Left ventricle myocardium inferior (tissue), 1 donor: ENCODE measurements at regions not wholly inside any gene's neighbourhood (a gene's known extent, or its start where the extent isn't known, plus 50 kb on each side); places are given as distances from the start of the nearest gene placed in this dataset.

Experiments used
- DNase-seq: peaks from one replicate; pipeline ENCODE4 v3.0.0-alpha.2; 2020
- H3K27ac ChIP-seq: fragments of 200-600 bp; replicated peaks from 2 replicates; pipeline ENCODE4 v1.8.0; 2021
- H3K27me3 ChIP-seq: fragments of 200-600 bp; 2 replicates; pipeline ENCODE4 v1.8.0; 2021; ENCODE audit warnings: low read depth
- H3K36me3 ChIP-seq: fragments of 200-600 bp; 2 replicates; pipeline ENCODE4 v1.8.0; 2021
- H3K4me1 ChIP-seq: fragments of 200-600 bp; 2 replicates; pipeline ENCODE4 v1.8.0; 2021
- H3K4me3 ChIP-seq: fragments of 200-600 bp; 2 replicates; pipeline ENCODE4 v1.8.0; 2021; ENCODE audit warnings: mild to moderate bottlenecking, moderate library complexity
- H3K9me3 ChIP-seq: fragments of 200-600 bp; replicated peaks from 2 replicates; pipeline ENCODE4 v1.8.0; 2021
- intact Hi-C: fragments of 100-400 bp; cut with micrococcal nuclease; formaldehyde crosslinking; loops from one replicate; pipeline ENCODE4 v1.11.0; 2022
- TF ChIP-seq, protein P1 (sequence below): fragments of 200-600 bp; IDR thresholded peaks from 2 replicates; pipeline ENCODE4 v1.8.0; 2021; ENCODE audit warnings: antibody characterized with exemption, mild to moderate bottlenecking, borderline replicate concordance
- donor health status: DM: no; HTN: yes; CAD: no; lungs with severe emphysema.

- Histone ChIP-seq H3K4me1 (no peaks in the 10 kb centered on the region), H3K36me3 (no peaks in the 10 kb centered on the region), H3K27me3 (peaks cover 6% of the 10 kb centered on the region), H3K9me3 (no peaks in the 10 kb centered on the region), H3K27ac (no peak overlapping the region), H3K4me3 (no peak overlapping the region)
- intact Hi-C loops: no loop called here
- no peak for DNase-seq
- TF ChIP-seq, protein P1, sequence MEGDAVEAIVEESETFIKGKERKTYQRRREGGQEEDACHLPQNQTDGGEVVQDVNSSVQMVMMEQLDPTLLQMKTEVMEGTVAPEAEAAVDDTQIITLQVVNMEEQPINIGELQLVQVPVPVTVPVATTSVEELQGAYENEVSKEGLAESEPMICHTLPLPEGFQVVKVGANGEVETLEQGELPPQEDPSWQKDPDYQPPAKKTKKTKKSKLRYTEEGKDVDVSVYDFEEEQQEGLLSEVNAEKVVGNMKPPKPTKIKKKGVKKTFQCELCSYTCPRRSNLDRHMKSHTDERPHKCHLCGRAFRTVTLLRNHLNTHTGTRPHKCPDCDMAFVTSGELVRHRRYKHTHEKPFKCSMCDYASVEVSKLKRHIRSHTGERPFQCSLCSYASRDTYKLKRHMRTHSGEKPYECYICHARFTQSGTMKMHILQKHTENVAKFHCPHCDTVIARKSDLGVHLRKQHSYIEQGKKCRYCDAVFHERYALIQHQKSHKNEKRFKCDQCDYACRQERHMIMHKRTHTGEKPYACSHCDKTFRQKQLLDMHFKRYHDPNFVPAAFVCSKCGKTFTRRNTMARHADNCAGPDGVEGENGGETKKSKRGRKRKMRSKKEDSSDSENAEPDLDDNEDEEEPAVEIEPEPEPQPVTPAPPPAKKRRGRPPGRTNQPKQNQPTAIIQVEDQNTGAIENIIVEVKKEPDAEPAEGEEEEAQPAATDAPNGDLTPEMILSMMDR: no peak
Observed at GRCh38 chr11:121958971-121959325, 157.1 kb downstream of the BLID start.

DNA sequence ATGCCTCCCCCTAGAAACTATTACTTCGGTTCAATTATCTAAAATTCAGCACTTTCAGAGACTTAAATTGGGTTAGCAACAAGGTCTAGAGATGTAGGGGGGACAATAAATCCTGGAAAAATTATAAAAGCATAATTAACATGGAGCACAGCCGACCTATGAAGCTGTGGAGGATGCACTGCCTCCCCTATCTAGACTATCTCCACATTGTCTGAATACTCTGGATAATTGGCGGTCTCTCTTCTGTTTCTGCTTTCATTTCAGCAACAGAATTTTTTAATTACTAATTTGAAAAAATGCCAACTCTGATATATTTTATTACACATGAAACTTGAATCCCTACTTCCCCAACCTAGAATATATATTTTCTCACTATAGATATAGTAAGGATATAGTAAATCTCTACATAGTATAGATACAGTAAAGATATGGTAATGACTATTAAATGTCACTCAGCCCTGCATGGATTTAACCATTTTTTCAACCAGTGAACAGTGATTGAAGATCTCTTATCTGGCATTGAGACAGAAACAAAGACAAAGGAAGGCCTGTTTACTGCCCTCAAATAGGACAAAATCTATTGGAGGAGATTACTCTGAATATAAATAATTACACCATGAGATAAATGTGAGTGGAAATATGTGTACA, 157.6 kb downstream of the BLID start:
- H3K4me1 ChIP-seq: no peaks in the 10 kb centered on the region
- H3K9me3 ChIP-seq: no peaks in the 10 kb centered on the region
- intact Hi-C loops: no loop called here
- H3K4me3 ChIP-seq: no peak overlapping the region
- TF ChIP-seq, protein P1: no peak
- no peak overlapping the region for H3K27ac ChIP-seq
- no peak for DNase-seq
- peaks cover 6% of the 10 kb centered on the region for H3K27me3 ChIP-seq
- no peaks in the 10 kb centered on the region for H3K36me3 ChIP-seq

DNA sequence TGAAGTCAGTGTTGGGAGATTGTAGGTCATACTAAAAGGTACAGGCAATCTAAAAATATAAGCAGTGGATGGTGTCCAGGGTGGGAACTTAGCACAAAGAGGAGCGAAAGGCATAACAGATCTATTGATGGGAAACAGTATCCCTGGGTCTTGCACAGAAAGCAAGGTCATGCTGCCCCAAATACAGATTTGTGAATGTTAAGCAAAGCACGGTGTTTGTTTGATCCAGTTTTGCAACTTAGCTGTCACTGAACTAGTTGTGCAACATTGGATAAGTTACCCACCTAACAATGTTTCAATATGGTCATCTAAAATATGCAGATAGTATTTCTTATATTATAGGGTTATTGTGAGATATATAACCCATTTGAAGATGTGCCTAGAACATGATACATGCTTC, 162.9 kb downstream of the BLID start:
- Histone ChIP-seq H3K36me3 (no peaks in the 10 kb centered on the region), H3K4me1 (no peaks in the 10 kb centered on the region), H3K9me3 (no peaks in the 10 kb centered on the region), H3K27ac (no peak overlapping the region), H3K4me3 (no peak overlapping the region), H3K27me3 (peaks cover 6% of the 10 kb centered on the region)
- TF ChIP-seq, protein P1: no peak
- DNase-seq: no peak
- intact Hi-C loops: no loop called here

- intact Hi-C loops: no loop called here
- Histone ChIP-seq H3K4me3 (no peak overlapping the region), H3K27ac (no peak overlapping the region), H3K27me3 (no peaks in the 10 kb centered on the region), H3K9me3 (no peaks in the 10 kb centered on the region), H3K4me1 (no peaks in the 10 kb centered on the region), H3K36me3 (no peaks in the 10 kb centered on the region)
- no peak for DNase-seq
- TF ChIP-seq, protein P1: no peak
Observed at GRCh38 chr11:121950160-121950559, 165.9 kb downstream of the BLID start.

- intact Hi-C loops: no loop called here
- Histone ChIP-seq H3K27me3 (no peaks in the 10 kb centered on the region), H3K4me3 (no peak overlapping the region), H3K4me1 (no peaks in the 10 kb centered on the region), H3K27ac (no peak overlapping the region), H3K36me3 (no peaks in the 10 kb centered on the region), H3K9me3 (no peaks in the 10 kb centered on the region)
- no peak for DNase-seq
- TF ChIP-seq, protein P1: no peak
Observed at GRCh38 chr11:121946514-121946913, 169.5 kb downstream of the BLID start.
